B cell (primary cell): ENCODE measurements at regions not wholly inside any gene's neighbourhood (a gene's known extent, or its start where the extent isn't known, plus 50 kb on each side); places are given as distances from the start of the nearest gene placed in this dataset.

ENCODE experiments used
- ATAC-seq: fragments of 200-7000 bp; cut with Tn5 transposase; one replicate; pipeline ENCODE4 v1.10.0; 2021; ENCODE audit warnings: low read depth, mild to moderate bottlenecking, moderate number of reproducible peaks, moderate library complexity
- CTCF ChIA-PET: fragments of 350-600 bp; sonication (Branson Sonifier 250); formaldehyde crosslinking; loops from one replicate; lab custom pipeline; 2021; ENCODE audit warnings: antibody characterized with exemption, inconsistent platforms; lab: Charles Lee
- POLR2A ChIA-PET: fragments of 350-600 bp; sonication (Branson Sonifier 250); formaldehyde crosslinking; loops from one replicate; lab custom pipeline; 2021; ENCODE audit warnings: antibody characterized with exemption; lab: Charles Lee
- DNase-seq: peaks from one replicate; pipeline ENCODE4 v3.0.0; 2013
- H2AFZ ChIP-seq: 2 replicates; pipeline ENCODE4 v1.6.1; 2012; ENCODE audit warnings: mild to moderate bottlenecking, low read depth, low read length; ENCODE audit not compliant: insufficient read depth, poor library complexity, severe bottlenecking
- H3K27ac ChIP-seq, 2 donors: 1 replicate in 1 of 2; 2 replicates in 1 of 2; pipeline ENCODE4 v1.5.1; 2012 to 2013; ENCODE audit warnings: low read length in 2 of 2, mild to moderate bottlenecking in 2 of 2, moderate library complexity in 1 of 2
- H3K27me3 ChIP-seq, 4 experiments: fragments of 200-600 bp in 1 of 4; sonication (generic) in 1 of 4; replicated peaks in 1 of 4; 1 replicate in 2 of 4; 2 replicates in 2 of 4; pipeline versions ENCODE4 v1.6.1 to v1.7.0; 2013 to 2016; ENCODE audit warnings: low read length in 3 of 4, mild to moderate bottlenecking in 2 of 4, mixed read lengths in 1 of 4, moderate library complexity in 1 of 4; ENCODE audit not compliant: insufficient read depth in 4 of 4, control insufficient read depth in 3 of 4; ENCODE audit errors: control extremely low read depth in 1 of 4
- H3K36me3 ChIP-seq, 2 experiments: replicated peaks in 1 of 2; 1 replicate in 1 of 2; 2 replicates in 1 of 2; pipeline versions ENCODE4 v1.6.1 to v1.7.1; 2013; ENCODE audit warnings: low read length in 1 of 2; ENCODE audit not compliant: insufficient read depth in 2 of 2, control insufficient read depth in 1 of 2; ENCODE audit errors: control extremely low read depth in 1 of 2, extremely low read depth in 1 of 2
- H3K4me1 ChIP-seq, 2 donors: fragments of 200-600 bp in 1 of 2; sonication (generic) in 1 of 2; 1 replicate in 1 of 2; 2 replicates in 1 of 2; pipeline versions ENCODE4 v1.5.1 to v1.6.1; 2013 to 2017; ENCODE audit warnings: low read length in 2 of 2; ENCODE audit not compliant: control insufficient read depth in 2 of 2, insufficient read depth in 2 of 2
- H3K4me2 ChIP-seq: replicated peaks from 2 replicates; pipeline ENCODE3; 2012; ENCODE audit warnings: mild to moderate bottlenecking, low read depth, low read length; ENCODE audit not compliant: poor library complexity, severe bottlenecking
- H3K4me3 ChIP-seq, 5 experiments: fragments of 200-600 bp in 1 of 5; sonication (generic) in 1 of 5; 1 replicate in 3 of 5; 2 replicates in 2 of 5; pipeline versions ENCODE4 v1.5.1 to v1.7.0; 2011 to 2016; ENCODE audit warnings: low read length in 4 of 5, mild to moderate bottlenecking in 4 of 5, low read depth in 2 of 5, control low read depth in 1 of 5, moderate library complexity in 1 of 5; ENCODE audit not compliant: insufficient read depth in 1 of 5; ENCODE audit errors: control extremely low read depth in 1 of 5, extremely low read depth in 1 of 5
- H3K79me2 ChIP-seq: fragments of 200-600 bp; sonication (generic); one replicate; pipeline ENCODE4 v1.6.0; 2016; ENCODE audit warnings: low read length; ENCODE audit not compliant: control insufficient read depth, insufficient read depth
- H3K9ac ChIP-seq: fragments of 200-600 bp; sonication (generic); 2 replicates; pipeline ENCODE4 v1.6.1; 2017; ENCODE audit warnings: mild to moderate bottlenecking, low read length, moderate library complexity
- H3K9me3 ChIP-seq, 3 donors: one replicate each; pipeline versions ENCODE4 v1.6.1 to v1.7.1; 2013; ENCODE audit warnings: low read length in 2 of 3; ENCODE audit not compliant: control insufficient read depth in 2 of 3, insufficient read depth in 1 of 3; ENCODE audit errors: control extremely low read depth in 1 of 3
- H4K20me1 ChIP-seq: 2 replicates; pipeline ENCODE4 v1.6.0; 2012; ENCODE audit warnings: mild to moderate bottlenecking, low read length; ENCODE audit not compliant: insufficient read depth, control insufficient read depth, poor library complexity, severe bottlenecking
- H3K27ac Mint-ChIP-seq: one replicate; pipeline ENCODE4 v1.8.0; 2021; ENCODE audit warnings: mixed read lengths
- H3K27me3 Mint-ChIP-seq: one replicate; pipeline ENCODE4 v1.8.0; 2021; ENCODE audit warnings: mixed read lengths
- H3K4me1 Mint-ChIP-seq: one replicate; pipeline ENCODE4 v1.8.0; 2021; ENCODE audit warnings: mixed read lengths
- H3K4me3 Mint-ChIP-seq: one replicate; pipeline ENCODE4 v1.8.0; 2021; ENCODE audit warnings: mixed read lengths
- H3K9me3 Mint-ChIP-seq: one replicate; pipeline ENCODE4 v1.8.0; 2022; ENCODE audit warnings: mixed read lengths; ENCODE audit not compliant: insufficient read depth
- EZH2 ChIP-seq: IDR thresholded peaks from 2 replicates; pipeline ENCODE4 v1.6.1; 2012; ENCODE audit warnings: borderline replicate concordance, low read depth, mild to moderate bottlenecking, moderate library complexity, low read length; ENCODE audit not compliant: insufficient read depth, poor library complexity, severe bottlenecking
- WGBS: methylation state at CpG from one replicate; pipeline ENCODE4 v1.1.5; 2013; ENCODE audit warnings: missing lambda C conversion rate; ENCODE audit not compliant: insufficient coverage; 5-methylcytosine and 5-hydroxymethylcytosine counted together
- intact Hi-C: fragments of 100-400 bp; cut with micrococcal nuclease; formaldehyde crosslinking; loops from one replicate; pipeline ENCODE4 v1.10.0; 2022
- TF ChIP-seq, protein P1 (sequence below): fragments of 200-600 bp; IDR thresholded peaks from one replicate; pipeline ENCODE4 v1.8.0; 2022; ENCODE audit warnings: antibody characterized with exemption, mild to moderate bottlenecking

GRCh38 chr16:74168445-74168844, 128.2 kb upstream of the PSMD7 start:
- Histone ChIP-seq H3K79me2 (no peaks in the 10 kb centered on the region), H3K4me2 (no peak overlapping the region), H3K9me3 (no peaks in the 10 kb centered on the region), H2AFZ (no peak overlapping the region), H3K27me3 (no peaks in the 10 kb centered on the region), H4K20me1 (no peaks in the 10 kb centered on the region), H3K4me1 (no peaks in the 10 kb centered on the region), H3K4me3 (no peak overlapping the region), H3K27ac (no peak overlapping the region), H3K9ac (no peak overlapping the region), H3K36me3 (no peaks in the 10 kb centered on the region)
- intact Hi-C loops = no loop called here
- no peak for ATAC-seq
- TF ChIP-seq EZH2 = no peak
- TF ChIP-seq, protein P1, sequence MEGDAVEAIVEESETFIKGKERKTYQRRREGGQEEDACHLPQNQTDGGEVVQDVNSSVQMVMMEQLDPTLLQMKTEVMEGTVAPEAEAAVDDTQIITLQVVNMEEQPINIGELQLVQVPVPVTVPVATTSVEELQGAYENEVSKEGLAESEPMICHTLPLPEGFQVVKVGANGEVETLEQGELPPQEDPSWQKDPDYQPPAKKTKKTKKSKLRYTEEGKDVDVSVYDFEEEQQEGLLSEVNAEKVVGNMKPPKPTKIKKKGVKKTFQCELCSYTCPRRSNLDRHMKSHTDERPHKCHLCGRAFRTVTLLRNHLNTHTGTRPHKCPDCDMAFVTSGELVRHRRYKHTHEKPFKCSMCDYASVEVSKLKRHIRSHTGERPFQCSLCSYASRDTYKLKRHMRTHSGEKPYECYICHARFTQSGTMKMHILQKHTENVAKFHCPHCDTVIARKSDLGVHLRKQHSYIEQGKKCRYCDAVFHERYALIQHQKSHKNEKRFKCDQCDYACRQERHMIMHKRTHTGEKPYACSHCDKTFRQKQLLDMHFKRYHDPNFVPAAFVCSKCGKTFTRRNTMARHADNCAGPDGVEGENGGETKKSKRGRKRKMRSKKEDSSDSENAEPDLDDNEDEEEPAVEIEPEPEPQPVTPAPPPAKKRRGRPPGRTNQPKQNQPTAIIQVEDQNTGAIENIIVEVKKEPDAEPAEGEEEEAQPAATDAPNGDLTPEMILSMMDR = no peak
- WGBS = no CpG with 5 or more reads among the region's 1 CpG
- H3K9me3 Mint-ChIP-seq = no peaks in the 10 kb centered on the region
- H3K4me1 Mint-ChIP-seq = no peaks in the 10 kb centered on the region
- ChIA-PET CTCF (no interaction called here), POLR2A (no interaction called here)
- H3K27me3 Mint-ChIP-seq = no peaks in the 10 kb centered on the region
- H3K4me3 Mint-ChIP-seq = no peak overlapping the region
- no peak for DNase-seq
- no peak overlapping the region for H3K27ac Mint-ChIP-seq

DNA sequence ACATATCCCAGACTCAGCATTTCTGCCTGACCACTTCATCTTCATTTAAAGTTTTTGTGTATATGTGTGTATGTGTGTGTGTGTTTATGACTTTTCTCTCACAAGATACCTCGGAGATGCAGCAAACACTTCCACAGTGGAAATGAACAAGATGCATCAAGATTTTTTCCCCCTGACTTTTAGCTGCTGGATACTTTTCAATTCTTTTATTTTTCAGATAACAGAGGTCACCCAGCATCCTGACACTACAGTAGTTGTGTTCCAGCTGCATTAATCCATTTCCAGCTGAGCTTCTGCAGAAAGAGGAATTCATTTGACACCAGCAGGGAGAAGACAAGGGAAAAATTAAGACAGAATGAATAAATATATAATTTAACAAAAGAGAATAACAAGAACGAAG, 130.2 kb upstream of the PSMD7 start:
- Mint-ChIP-seq H3K4me3 (no peak overlapping the region), H3K27me3 (peaks cover 3% of the 10 kb centered on the region), H3K27ac (no peak overlapping the region), H3K9me3 (no peaks in the 10 kb centered on the region), H3K4me1 (no peaks in the 10 kb centered on the region)
- Histone ChIP-seq H3K9me3 (peaks cover 0 to 1% (median 0%) of the 10 kb centered on the region in 3 donors), H3K9ac (no peak overlapping the region), H3K4me2 (no peak overlapping the region), H3K79me2 (no peaks in the 10 kb centered on the region), H3K4me1 (no peaks in the 10 kb centered on the region), H4K20me1 (no peaks in the 10 kb centered on the region), H2AFZ (no peak overlapping the region), H3K4me3 (no peak overlapping the region), H3K27me3 (no peaks in the 10 kb centered on the region), H3K27ac (no peak overlapping the region), H3K36me3 (no peaks in the 10 kb centered on the region)
- WGBS = no CpG with 5 or more reads among the region's 2 CpGs
- intact Hi-C loops = no loop called here
- TF ChIP-seq, protein P1 = no peak
- no peak for TF ChIP-seq EZH2
- ChIA-PET CTCF (no interaction called here), POLR2A (no interaction called here)
- DNase-seq (no peak), ATAC-seq (no peak)
